GM19035 (cell line): ENCODE measurements at regions not wholly inside any gene's neighbourhood (a gene's known extent, or its start where the extent isn't known, plus 50 kb on each side); places are given as distances from the start of the nearest gene placed in this dataset.
"Not testable (repeated sequence)": the region's sequence is repeated elsewhere in the genome, so short reads cannot be mapped to it uniquely, and the experiment has no call there.

Source experiments
- ATAC-seq: cut with Tn5 transposase; IDR thresholded peaks from one replicate; pipeline ENCODE4 v1.9.1; 2021; ENCODE audit not compliant: unreplicated experiment

DNA sequence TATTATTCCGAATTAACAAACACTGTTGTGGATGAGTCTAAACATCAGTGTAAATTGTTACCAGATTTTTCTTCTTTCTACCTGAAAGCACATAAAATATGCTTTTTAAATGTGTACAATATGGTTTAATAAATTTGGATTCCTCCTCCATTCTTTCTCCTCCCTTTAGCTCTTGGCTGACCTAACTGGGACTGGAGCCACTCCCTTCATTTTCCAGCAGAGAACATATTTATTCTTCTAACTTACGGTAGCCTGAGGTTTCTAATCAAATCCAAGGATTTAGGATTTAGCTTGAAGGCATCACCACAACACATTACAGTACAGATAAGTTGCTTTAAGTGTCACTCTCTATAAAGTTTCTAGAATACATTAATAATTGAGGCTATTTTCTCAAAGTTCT lies 88.2 kb upstream of the SEMA3C start:
- ATAC-seq = no peak

DNA sequence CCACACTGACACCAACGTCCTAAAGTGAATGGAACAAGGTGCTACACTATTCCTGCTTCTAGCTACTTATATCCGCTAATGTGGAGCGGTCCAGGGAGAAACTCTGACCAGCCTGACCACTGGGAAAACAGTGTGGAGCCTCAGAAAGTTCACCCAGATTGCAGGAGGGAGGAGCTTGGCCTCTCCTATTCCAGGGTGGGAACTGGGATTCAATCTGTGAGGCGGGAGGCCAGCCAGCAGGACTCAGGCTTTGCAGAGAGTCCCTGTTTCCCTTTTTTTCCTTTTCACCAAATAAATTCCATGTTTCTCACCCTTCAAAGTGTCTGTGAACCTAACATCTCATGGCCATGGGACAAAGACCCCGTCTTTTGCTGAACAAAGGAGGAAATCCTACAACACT lies 86.4 kb upstream of the SEMA3C start:
- no peak for ATAC-seq

DNA sequence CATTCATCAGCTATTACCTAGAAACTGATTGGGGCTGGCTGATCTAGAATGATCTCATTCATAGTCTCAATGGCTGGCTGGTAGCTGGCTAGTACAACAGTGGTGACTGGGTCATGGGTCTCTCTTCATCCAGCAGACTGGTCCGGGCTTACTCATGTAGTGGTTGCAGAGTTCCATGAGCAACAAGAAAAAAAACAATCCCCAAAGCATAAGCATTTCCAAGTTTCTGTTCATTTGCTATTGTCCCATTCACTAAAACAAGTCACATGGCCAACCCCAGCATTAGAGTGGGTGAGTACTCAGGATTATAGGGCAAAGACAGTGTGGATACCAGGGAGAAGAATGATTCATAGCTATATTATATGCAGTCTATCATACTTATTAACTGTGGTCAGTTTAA lies 85.2 kb upstream of the SEMA3C start:
- no peak for ATAC-seq

DNA sequence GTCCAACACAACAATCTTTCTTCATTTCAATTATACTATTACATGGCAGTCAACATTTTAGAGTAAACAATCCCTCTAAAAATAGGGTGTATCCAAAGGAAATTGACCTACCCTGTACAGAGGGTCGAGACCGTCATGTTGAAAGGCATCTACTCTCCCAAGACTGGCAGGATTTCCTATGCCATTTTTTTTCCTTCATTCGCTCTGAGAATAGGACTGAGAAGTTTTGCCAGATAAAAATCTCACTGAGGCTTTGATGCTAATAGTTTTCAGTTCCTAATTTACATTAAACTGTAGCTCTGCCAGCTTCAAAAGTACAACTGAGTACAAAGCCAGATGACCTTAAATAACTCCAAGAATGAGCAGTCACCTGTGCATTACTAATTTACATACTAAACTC lies 84.5 kb upstream of the SEMA3C start:
- ATAC-seq = no peak

DNA sequence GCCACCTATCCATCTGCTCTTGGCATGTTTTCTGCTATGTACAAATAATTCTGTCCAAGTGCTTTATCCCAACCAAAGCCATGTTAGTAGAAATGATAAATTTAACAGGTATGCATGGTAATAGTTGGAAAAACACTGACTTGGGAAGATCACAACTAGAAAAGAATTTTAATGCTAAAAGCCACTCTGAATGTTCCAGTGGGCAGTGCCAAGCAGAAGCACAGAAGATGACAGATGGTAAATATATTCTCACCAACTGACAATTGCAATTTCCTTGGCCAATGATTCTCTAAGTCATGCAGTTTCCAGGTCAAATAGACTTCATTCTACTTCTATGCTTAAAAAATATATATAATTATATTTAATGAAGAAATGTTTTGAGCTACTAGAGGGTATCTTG lies 83.6 kb upstream of the SEMA3C start:
- ATAC-seq = no peak

DNA sequence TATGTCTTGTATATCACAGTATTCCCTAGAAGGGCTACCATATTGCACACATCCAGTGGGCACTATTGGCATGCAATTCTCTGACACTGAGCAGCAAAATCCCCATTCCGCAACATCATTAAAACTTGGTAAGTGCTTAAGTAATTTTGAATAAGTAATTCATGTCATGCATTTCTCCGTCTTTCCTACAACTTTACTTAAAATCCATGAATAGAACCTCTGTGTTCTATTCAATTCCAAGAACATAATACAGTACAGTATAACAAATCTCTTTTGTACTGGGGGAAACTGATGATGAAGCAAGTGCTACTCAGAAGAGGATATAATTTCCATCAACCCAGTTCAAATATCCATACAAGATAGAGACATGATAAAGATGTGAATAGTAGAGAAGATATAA lies 80.9 kb upstream of the SEMA3C start:
- no peak for ATAC-seq

GRCh38 chr7:80999100-80999499 lies 80.2 kb upstream of the SEMA3C start:
- ATAC-seq = no peak

GRCh38 chr7:80997841-80998240 lies 79.0 kb upstream of the SEMA3C start:
- no peak for ATAC-seq

DNA sequence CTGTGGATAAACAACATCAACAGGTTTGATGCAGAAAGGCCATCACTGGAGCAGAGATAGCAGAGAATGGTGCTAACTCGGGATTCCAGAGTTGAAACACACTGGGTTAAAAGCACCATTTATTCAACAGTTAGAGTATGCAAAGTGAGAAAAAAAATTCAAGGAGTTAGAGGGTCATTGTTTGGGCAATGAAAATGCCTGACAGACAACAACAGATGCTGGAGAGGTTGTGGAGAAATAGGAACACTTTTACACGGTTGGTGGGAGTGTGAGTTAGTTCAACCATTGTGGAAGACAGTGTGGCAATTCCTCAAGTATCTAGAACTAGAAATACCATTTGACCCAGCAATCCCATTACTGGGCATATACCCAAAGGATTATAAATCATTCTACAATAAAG lies 77.4 kb upstream of the SEMA3C start:
- ATAC-seq = not testable (repeated sequence)

GRCh38 chr7:80991654-80992053 lies 72.8 kb upstream of the SEMA3C start:
- ATAC-seq = no peak

- no peak for ATAC-seq
Observed at GRCh38 chr7:80984619-80985018, 65.8 kb upstream of the SEMA3C start.

DNA sequence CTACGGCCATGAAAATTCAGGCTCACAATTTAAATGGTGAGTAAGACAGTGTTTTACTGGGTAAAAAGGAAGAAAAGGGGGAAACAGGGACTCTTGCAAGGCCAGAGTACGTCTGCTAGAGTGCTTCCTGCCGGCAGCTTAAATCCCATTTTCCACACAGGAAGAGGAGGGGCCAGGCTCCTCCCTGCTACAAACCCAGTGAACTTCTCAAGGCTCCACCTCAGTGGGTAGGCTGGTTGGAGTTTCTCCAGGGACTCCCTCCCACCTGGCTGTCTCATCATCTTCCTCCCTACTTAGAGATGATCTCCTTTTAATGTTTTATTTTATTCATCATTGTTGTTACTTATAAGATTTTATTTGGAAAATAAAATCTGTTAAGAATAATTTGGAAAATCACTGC lies 62.6 kb upstream of the SEMA3C start:
- no peak for ATAC-seq

DNA sequence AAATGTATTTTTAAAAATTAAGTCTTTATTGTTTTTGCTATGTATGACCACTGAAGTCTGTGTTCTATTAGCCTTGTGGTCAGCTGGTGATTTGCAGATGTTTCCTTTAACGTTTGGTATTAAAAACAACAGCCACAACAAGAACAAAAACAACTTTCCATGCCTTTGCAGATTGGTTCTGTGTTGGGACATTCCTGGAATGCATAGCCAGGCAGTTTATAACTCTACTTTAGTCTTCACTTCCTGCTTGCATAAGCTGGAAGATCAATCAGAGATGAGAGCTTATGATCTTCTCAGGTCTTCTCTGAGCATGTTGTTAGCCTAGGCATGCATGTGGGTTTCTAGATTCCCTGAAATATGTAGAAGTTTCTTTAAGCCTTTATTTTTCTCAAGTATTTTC lies 58.9 kb upstream of the SEMA3C start:
- no peak for ATAC-seq

GRCh38 chr7:80974396-80975358 lies 55.8 kb upstream of the SEMA3C start:
- ATAC-seq = no peak

DNA sequence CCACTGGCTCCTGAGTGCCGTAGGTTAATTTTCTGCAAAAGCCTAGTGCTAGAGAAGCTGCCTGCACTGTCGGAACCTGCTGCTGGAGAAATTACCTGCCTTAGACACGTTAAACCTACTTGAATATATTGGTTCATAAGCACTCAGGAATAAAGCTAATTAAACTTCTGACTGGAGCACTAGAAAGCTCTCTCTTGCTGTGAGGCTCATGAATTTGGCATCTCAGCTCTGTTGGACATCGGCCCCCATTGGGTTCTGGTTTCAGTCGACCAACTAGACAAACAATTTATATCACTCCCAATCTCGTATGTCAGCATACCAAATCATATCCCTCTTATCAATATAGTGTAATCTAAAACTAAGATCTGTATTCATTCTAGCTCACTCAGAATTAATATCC lies 52.4 kb upstream of the SEMA3C start:
- no peak for ATAC-seq
